Activated T-cell treated with anti-CD3 and anti-CD28 coated beads for 48 hours (primary cell): ENCODE measurements at regions not wholly inside any gene's neighbourhood (a gene's known extent, or its start where the extent isn't known, plus 50 kb on each side); places are given as distances from the start of the nearest gene placed in this dataset.
"Not testable (repeated sequence)": the region's sequence is repeated elsewhere in the genome, so short reads cannot be mapped to it uniquely, and the experiment has no call there.

ENCODE experiments used
- DNase-seq: peaks from one replicate; pipeline ENCODE4 v3.0.0-alpha.2; 2020; ENCODE audit warnings: low read depth

DNA sequence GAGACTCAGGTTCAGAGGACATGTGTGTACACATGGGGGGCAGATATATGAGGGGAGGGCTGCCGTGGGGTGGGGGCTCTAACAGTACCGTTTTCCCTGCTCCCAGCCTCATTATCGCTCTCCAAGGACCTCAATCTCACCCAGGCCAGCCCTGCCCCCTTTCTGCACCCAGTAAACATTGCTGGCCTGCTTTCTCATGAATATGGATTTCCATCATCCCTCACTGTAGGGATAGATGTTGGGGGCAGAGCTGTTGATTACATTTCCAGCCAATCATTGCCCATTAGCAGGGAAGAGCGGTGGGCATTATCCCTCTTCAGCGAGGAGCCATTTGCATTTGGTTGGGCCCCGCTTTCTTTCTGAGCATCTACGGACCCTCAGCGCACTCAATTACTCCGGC, 273.8 kb downstream of the RPS6KC1 start:
- DNase-seq: no peak

DNA sequence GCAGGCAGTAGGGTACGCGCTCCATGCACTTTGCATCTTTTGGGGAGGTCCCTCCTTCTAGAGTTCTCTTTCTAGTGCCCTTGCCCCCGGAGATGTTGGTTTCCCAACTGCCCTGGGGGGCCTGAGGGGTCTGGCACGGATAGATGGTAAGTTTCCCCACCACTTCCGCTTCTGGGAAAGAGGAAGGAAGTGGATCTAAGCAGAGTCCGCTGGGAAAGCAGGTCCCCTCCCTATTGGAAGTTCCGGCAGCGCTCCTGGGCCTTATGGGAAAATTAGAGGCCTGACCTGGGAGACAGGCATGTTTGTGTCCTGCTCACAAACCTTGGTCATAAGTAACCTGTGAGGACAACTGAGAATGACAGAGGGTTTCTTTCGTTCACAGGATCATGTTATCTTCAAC, 274.4 kb downstream of the RPS6KC1 start:
- DNase-seq: no peak

DNA sequence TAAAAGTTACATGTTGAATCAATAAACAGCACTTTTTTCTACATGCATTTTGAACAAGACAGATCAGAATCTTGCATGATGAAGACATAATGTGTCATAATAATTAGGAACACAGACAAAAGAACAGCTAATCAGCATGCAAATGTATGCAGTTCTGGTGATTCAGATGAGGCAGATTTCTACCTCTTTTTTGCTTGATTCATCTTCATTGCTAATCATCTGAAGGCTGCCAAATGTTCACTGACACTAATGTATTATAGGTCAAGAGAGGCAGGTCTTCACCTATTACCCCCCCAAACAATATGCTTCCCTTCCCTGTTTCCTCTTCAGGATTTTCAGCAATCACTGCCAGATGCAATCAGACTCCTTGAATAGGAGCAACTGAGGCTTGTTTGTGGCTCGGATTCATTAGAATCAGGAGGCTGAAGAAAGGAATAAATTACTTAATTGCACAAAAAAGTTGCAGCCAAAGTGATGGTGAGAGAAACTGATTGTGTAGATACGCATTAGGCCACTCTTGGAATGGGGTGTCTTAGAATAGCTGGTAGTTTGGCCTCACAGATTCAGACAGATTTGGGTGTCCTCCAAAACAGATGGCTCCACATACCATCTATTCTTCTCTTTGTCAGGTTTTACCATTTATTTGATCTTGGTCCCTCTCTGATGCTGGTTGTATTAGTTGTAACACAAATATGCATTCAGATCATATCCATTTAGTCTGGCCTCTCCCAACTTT, 275.4 kb downstream of the RPS6KC1 start:
- no peak for DNase-seq

DNA sequence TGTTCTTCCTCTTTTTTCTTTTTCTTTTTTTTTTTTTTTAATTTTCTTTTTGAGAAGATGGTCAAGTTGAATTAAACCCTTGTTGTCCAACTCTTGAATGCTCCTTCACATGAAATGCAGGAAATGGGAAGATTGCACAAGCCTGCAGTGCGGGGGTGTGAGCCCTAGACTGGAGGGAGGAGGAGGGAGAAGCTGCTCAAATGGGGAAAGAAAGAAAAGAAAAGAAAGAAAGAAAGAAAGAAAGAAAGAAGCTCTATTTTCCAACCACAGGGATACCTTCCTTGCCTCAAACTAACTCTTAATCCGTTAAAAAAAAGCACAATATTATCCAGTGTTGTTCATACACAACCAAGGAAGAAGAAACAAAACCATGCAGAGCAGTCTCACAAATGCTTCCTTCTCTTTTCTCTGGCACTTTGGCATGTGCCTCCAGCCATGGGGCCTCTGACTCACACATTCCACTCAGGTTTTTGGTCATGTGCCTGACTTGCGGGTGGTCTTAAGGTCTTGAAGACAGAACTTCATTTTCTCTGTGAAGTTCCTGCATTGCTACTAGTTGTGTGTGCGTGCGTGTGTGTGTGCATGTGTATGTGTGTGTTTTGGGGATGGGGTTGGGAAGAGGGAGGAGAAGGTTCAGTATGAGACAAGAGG, 276.1 kb downstream of the RPS6KC1 start:
- no peak for DNase-seq

DNA sequence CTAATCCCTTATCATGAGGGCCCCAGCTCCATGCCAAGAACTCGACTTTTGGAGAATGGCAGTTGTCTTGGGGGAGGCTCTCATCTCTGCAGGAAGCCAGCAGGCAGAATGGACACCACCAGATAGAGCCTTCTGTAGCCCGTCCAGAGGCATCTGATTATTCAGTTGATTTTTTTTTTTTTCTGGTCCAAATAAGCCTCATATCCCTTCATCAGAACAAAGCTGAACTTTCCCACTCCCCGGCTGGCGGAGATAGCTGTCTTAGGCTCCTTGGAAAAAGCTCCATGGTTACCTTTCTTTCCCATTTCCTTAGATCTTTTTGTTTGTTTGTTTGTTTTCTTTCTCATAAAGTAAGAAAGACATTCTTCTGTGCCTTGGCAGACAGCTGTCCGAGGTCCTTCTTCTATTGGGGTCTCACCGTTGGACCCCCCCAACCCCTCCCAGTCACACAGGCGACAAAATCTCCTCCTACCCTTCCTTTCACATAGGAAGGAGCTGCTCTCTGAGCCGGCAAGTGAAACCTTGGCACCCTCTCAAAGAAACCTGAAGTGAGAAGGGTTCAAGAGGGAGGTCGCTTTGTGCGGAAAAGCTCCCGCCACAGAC, 278.5 kb downstream of the RPS6KC1 start:
- no peak for DNase-seq

DNA sequence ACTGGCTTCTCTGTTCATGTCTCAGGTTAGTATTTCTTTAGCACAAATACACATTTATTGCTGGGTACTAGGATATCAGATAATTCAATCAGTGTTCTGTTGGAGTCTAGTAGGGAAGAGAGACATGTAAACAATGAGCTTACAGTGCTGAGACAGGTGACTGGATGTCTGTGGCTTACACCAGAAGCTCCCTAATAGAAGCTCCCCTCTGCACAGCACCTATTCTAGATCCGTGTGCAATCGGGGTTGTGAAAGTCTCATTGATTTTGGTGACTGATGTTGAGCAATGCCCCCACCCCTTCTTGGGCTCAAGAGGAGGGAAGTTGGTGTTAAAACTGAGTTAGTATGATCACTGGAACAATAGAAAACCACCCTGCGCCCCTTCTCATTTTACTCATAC, 279.2 kb downstream of the RPS6KC1 start:
- DNase-seq: no peak

DNA sequence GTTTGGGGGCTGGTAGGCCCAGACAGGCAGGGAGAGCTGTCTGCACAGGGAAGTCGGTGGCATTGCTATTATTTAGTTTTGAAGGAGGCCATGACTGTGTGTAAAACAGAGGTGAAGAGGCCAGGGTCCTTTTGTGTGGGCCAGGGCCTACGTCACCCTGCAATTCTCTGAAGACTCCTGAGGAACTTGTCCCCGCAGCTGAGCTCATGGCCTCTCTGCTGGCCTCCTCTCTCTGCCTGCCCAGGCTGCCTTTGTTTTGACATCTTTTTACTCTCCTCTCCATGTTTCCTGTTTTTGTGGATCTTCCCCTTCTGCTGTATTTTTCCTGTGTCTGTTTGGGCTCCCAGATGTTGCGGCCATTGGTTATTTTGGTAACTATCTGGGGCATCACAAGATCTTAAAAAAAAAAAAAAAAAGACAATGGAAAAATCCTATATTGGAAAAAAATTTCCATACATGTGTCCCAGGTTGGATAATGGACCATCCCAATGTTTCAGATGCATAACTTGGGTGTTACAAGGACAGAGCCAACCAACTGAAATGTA, 280.7 kb downstream of the RPS6KC1 start:
- DNase-seq: no peak

DNA sequence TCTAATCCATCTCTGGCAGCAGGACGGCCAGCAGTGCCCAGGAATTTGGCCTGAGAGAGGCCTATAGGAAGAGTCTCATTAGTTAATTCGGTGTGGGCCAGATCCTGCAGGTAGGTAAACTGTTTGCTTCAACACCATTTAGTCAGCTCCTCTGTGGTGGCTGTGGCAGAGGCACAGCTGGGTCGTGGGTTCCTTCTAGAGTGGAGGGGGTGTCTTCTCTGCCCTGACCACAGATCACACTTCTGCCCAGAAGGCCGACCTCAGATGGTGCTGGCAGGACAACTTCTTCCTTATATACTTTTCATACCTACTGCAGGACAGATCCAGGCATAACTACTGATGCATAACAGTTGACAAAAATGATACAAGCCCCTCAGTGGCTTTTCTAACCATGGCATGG, 281.4 kb downstream of the RPS6KC1 start:
- no peak for DNase-seq

DNA sequence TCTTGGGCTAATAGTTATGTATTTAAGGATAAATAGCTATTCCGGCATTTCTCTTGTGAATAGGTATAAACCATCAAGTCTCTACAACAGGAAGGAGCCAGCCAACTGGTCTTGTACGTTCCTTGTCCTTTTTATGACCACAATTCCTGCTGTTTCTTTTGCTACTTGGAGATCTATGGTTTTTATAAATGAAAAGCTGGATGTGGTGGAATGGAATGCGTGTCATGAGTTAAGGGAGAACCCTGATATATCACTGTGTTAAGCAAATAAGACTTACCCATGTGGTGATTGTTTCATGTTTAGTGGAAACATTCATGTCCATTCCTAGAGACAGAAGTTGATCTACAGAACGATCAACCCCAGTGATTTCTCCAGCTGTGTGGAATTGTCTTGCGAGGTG, 282.1 kb downstream of the RPS6KC1 start:
- DNase-seq: no peak

DNA sequence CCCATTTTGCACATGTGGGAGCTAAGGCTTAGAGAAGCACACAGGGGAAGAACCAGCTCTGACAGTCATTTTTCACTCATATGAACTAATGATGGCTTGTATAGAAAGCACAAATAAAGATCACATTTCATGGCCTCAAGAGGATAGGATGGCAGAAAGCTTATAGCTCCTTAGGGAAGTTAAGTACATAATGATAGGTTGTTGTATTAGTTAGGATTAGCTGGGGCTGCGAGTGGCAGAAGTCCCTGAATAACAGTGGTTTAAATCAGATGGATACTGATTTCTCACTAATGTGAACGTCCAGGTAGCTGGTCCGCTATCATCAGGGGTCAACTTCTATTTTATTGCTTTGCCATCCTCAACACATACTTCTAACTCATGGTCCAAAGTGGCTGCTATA, 284.0 kb downstream of the RPS6KC1 start:
- DNase-seq: no peak

DNA sequence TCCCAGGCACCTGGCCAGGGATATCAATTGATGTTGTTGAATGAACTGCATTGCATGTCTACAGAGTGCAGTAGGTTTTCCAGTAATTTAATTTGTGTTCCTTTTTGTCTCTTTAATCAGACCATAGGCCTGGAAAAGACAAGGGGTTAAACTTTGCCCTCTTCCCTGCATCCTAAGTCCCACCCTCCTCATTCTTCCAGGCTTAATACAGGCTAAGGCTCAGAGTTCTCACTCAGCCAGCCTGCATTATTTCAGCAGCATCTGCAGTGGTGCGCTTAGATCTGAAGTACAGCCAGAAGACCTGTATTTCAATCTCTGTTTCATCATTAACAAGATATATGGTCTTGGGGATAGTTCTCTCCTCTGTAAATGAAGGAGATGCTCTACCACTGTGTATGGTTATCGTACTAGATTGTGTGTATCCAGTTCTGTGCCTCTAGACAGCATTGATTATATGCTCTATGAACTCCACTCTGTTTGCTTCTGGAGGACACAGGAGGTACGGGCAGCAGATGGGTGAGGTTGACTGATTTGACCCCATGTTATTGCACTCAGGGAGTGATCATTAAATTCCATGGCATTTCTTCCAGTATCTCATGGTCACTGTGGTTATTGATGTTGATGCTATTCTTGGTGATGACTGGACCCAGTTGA, 286.1 kb downstream of the RPS6KC1 start:
- no peak for DNase-seq

DNA sequence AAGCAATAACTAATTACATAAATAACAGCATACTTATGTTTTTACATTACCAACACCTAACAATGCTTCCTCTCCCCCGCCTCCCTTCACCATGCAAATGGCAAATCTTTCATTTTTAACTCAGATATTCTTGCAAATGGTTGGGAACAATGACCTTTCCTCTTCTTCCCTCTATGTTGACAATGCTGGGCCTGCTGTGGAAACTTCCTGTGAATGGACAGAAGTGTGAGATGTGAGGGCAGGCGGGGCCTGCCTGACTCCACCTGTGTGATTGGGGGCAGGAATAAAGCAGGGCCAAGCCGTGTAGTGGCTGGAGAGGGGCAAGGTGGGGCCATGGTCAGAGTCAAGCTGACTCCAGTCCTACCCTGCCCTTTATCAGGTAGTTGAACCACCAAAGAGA, 289.6 kb downstream of the RPS6KC1 start:
- no peak for DNase-seq

DNA sequence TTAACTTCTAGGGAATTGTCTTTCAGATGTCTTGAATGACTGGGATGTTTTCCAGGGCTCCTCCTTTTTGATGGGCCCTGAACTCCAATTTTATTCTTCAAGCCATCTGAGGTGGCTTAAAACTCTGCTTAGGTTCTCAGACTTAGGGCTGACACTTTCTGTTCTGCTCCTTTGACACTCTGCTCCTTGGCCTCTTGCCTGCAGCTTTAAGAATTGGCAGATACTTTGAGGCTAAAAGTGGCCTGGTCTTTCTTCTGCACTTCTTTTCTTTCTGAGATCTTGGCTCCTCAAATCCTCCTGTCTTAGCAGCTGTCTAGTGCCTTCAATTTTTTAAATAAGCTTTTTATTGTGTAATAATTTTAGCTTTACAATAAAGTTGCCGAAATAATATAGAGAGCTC, 294.6 kb downstream of the RPS6KC1 start:
- DNase-seq: no peak

DNA sequence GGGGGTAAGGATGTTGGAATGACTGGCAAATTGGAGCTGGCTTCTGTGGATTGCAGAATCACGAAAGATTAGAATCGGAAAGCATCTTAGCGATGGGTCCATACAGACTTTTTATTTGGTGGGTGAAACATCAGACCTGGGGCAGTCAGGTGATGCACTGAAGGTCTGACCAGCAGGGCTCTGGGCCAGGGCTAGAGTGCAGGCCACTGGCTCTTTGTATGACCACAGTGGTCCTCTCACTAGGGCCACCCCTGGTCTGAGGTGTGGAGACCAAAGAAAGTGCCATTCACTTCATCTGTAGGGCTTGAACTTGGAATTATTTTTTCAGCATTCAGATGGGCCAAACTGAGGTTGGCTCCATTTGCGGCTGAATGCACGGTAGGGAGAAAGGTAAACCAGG, 306.4 kb downstream of the RPS6KC1 start:
- DNase-seq: no peak

DNA sequence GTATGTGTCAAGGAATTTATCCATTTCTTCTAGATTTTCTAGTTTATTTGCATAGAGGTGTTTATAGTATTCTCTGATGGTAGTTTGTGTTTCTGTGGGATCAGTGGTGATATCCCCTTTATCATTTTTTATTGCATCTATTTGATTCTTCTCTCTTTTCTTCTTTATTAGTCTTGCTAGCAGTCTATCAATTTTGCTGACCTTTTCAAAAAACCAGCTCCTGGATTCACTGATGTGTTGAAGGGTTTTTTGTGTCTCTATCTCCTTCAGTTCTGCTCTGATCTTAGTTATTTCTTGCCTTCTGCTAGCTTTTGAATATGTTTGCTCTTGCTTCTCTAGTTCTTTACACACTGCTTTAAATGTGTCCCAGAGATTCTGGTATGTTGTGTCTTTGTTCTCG, 307.3 kb downstream of the RPS6KC1 start:
- not testable (repeated sequence) for DNase-seq

DNA sequence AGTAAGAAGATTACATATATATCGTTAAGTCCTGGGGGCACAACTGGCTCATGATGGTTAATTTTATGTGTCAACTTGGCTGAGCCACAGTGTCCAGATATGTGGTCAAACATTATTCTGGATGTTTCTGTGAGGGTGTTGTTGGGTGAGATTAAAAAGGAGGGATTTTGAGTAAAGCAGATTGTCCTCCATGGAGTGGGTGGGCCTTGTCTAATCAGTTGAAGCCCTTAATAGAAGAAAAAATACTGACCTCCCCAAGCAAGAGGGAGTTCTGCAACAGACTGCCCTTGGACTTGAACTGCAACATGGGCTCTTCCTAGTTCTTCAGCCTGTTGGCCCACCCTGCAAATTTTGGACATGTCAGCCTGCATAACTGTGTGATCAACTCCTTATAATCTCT, 311.6 kb downstream of the RPS6KC1 start:
- no peak for DNase-seq

DNA sequence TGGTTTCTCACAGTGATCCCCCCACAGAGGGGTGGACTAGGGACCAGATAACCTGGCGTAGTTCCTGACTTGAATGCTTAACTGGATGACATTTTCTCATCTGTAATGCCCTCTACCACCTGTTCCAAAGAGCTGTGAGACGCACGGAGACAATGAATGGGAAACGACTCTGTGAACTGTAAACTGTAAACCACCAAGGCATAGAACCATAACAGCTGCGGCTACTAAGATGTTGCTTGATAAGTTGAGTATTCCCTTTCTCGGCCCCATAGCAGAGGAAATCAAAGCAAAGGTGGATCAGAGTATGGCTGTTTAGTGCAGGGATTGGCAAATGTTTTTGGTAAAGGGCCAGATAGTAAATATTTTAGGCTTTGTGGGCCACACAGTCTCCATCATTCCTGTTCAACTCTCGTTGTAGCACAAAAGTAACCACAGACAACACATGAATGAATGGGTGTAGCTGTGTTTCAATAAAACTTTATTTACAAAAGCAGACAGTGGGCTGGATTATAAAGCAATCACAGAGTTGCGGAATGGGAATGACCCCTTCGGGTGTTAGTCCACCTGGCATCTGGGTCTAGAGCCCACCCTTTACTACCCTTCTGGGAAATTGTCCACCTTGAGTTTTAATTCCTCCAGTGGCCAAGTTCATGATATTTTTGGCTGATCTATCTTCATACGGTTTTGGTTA, 315.2 kb downstream of the RPS6KC1 start:
- DNase-seq: no peak

DNA sequence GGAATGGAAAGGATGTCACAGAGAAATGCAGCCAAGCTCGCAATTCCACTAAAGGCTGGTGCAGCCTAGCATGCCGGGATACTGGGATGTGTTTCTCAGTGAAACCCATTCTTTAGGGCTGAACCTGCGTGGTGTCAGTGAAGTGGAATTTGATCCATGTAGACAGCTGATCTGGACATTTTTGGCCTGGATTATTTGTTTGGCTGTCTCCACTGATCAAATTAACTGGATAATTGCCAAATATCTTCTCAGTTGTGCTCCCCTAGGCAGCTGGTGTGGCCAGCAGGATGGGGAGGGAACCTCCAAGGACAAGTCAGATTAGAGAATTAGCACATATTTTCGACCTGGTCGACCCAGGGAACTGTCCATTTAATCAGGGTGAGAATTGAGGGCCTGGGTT, 318.4 kb downstream of the RPS6KC1 start:
- no peak for DNase-seq

DNA sequence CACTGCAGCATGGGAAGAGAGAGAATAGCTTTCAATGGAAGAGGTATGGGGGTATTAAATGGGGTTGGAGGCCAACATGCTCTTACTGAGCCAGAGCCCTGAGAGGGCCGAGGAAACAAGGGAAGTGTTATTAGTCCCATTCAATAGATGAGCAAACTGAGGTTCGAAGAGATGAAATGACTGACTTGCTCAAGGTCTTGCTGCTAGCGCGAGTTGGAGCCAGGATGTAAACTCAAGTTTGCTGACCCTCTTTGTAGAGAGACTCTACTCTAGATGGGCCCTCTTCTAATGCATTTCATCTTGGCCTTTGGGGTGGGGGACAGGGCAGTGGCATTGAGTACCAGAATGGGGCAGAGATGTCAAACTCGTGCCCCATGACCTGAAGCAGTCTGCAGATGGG, 319.5 kb downstream of the RPS6KC1 start:
- no peak for DNase-seq

DNA sequence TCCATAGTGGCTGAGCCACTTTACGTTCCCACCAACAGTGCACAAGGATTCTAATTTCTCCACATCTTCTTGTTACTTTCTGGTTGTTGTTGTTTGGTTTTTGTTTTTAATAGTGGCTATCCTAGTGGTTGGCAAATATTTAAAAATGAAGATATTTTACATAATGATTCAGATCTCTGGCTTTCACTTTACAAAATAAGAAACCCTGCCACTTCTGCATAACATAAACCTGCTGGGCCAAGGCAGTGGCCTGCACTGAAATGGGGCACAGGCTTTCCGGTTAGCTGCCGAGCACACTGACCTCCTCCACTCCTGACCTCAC, 320.4 kb downstream of the RPS6KC1 start:
- DNase-seq: no peak

DNA sequence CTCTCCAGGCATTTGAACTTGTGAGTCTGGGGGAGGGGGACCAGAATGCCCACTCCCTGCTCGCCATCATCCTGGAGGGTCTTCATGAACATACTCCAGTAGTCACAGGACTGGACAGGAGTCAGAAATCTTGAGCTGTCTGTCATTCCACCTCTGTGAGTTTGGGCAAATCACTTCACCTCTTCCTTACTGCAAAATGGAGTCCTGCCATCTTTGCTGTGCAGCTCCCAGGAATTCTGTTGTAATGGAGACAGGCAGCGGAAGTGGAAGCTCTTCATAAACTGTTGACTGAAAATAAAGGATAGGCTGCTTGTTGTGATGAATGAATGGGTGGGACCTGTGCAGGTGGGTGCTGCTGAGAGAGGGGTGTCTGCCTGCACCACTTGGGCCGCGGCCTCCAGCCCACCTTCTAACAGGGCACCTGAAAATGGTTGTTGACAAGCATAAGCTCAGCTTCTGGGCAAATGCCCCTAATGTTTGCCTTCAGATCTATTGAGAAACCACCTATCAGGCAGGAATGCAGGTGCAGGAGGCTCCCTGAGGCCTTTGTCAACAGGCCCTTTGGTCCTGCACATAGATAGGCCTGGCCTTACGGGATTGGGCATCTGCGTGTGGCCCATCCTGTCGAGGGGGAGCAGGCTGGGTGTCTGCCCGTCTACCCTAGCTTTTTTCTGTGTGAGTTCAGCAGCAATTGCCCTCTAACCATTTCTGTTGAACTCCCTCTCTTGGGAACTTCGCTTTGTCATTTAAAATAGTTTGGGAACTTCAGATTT, 321.0 kb downstream of the RPS6KC1 start:
- no peak for DNase-seq

DNA sequence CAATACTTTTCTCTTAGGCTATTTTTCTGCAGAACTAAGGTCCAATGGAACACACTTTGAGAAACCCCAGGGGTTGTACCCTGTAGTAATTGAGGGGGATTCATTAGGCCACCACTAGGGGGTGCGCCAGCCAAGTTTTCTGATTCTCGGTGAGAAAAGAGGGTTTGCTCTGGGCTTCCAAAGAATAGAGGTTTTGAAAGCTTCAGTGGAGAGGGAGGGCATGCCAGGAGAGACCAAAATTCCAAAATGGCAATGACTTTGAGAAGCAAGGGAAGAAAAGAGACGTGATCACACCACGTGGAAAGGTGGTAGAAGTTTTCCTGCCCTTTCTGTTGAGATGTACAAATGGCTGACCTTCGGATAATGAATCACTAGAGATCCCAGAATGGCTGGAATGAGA, 323.3 kb downstream of the RPS6KC1 start:
- peak; percentile 55 for DNase-seq
